NCI-H82 (cell line): ENCODE measurements at regions not wholly inside any gene's neighbourhood (a gene's known extent, or its start where the extent isn't known, plus 50 kb on each side); places are given as distances from the start of the nearest gene placed in this dataset.

ENCODE experiments used
- DNase-seq: peaks from one replicate; lab custom pipeline; 2025; lab: John Stamatoyannopoulos, UW

DNA sequence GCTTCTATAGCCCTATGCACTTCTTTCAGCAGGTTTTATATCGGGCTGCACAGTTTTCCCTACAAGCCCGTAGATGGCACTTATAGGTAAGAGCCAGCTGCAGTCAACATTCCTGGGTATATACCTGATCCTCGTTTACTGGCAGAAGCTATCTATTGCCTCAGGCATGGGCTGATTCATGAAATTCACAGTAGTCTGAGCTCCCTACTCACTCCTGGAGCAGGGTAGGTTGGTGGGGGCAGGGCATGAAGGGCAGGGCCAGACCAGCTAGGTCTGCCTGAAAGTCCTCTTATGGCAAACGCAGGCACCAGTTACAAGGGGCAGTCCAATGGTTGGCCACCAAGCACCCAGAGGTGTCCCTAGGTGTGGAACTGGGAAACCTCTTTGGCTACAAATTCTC is 345.8 kb downstream of the RPS29 start:
- DNase-seq = no peak

DNA sequence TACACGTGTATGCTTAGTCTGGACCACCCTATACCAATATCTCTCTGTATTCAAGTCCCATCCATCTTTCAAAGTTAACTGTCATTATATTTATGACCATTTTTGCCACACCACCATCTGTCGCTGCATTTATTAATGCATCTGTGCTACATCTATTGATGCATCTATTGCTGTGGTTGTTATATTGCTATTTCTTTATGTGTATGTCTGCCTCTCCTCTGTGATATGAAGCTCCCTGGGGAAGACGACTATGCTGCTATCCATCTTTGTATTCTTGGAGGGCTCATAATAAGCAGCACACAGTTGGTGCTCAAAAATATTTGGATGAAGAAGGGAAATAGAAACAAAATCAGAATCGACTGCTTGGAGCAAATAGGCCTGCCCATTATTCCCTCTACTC is 357.6 kb downstream of the RPS29 start:
- no peak for DNase-seq

- no peak for DNase-seq
These were observed 364.9 kb downstream of the RPS29 start for GRCh38 chr14:49221316-49221715.

- DNase-seq = no peak
These were observed 365.7 kb downstream of the RPS29 start for GRCh38 chr14:49220492-49220891.

GRCh38 chr14:49218436-49219092 is 367.6 kb downstream of the RPS29 start:
- DNase-seq = no peak

DNA sequence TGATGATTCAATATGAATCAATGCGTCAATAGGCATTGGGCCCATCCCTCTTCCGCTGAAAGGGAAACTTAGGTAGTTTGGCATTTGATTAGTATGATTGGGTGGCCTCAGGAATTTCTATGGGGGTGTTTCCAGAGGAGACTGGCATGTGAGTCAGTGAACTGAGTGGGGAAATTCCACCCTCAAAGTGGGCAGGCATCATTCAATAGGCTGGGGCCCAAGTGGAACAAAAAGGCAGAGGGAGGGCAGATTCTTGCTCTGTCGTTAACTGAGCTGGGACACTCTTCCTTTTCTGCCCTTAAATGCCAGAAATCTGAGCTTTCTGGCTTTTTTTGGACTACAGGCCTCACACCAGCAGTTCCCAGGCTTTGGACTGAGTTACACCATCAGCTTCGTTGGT is 373.5 kb downstream of the RPS29 start:
- DNase-seq = no peak

GRCh38 chr14:49209416-49209815 is 376.8 kb downstream of the RPS29 start:
- DNase-seq = no peak

DNA sequence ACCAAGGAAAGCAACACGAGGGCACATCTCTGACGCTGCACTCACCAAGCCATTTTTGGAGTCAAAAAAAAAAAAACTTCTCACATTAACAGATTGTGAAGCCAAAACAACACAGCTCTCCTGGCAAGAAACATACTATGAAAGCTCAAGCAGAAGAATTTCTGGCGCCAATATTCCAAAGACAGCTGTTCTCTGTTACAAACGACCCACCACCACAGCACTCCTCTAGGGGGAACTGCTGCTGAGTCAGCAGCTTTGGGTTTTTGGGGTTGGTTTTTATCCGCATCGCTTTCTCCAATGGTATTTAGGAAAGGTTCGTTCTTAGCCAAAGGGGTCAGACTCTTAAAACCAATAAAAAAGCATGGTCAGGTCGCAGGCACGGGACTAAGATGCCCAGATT is 379.4 kb downstream of the RPS29 start:
- no peak for DNase-seq

- no peak for DNase-seq
These were observed 382.5 kb downstream of the RPS29 start for GRCh38 chr14:49203676-49204075.

DNA sequence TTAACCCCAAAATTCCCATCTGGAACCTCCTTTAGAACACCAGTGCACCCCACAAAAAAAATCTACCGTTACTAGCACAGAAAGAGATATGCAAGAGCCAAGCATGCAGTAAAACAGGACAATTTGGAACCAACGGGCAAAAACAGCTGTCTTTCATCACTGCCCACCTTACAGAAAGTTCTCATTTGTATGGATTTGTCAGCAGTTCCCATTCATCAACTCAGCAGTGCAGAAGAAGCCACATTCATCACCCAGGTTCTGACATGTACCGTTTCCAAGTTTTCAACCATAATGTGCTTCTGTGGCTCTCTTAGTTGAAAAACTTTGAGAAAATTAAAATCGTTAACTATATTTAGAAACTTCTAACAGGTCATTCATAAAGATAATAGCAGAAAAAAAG is 387.0 kb downstream of the RPS29 start:
- no peak for DNase-seq

DNA sequence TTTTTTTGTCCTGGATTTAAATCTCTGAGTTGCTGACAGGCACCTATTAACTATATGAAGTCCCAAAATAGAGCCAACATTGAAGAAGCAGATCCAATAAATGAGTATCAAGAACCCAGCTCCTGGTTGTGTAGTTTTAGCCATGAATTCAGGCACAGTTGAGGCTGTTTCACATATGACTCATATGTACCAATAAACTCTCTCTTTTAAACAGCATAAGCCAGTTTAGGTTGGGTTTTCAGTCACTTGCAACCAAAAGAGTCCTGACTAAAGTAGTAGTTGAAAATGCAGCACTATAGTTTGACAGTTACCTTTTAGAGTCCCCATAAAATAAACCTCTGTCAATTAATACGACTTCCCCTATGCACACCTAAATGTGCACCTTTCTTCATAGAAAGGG is 389.9 kb downstream of the RPS29 start:
- DNase-seq = no peak

GRCh38 chr14:49194067-49194466 is 392.1 kb downstream of the RPS29 start:
- DNase-seq = peak; percentile 24

DNA sequence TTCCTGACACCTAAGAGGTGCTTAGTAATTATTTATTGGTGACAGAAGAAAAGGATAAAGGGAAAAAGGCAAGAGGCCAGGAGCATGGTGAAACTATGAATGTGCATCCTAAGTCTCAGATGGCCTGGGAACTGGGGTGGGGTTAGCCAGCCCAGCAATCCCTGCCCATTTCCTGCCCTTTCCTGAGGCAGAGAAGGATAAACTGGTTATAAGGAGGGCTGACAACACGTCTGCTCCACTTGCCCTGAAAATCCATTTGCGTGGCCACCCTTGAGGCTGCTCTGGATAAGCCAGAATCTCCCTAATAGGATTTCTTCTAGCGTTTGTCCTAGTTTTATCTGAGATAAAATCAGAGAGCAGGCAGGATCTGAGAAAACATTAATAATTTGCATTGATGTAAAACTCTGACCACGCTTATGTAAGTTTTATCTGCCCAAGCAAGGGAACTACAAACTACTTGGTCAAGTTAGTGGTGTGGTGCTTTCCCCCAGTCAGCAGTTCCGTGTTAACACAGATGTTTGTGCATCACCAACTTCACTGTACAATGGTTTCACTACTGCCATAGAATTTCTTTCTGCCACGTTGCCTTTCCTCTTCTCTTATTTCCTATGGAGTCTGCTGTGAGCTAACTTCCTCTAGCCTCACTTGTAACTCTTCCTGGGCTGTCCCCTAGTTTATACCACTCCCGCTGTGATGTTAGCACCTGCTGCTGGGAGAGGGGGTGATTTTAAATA is 392.7 kb downstream of the RPS29 start:
- DNase-seq = peak; percentile 83

DNA sequence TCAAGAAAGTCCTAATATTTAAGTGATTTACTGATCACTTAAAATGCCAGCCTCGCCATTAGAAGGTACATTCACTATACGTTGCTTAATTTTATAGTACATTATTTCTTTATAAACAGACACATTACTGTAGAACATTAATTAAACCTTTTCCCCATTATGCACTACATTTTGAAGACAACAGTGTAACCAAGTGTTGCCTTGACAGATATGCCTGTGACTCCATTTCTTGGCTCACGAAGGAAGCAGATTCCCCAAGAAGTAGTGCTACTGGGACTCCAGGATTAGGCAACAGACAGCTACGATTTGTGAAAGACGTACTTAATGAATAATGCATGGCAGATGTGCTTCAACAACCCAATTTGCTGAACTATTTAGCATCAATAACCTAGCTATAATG is 394.8 kb downstream of the RPS29 start:
- no peak for DNase-seq

DNA sequence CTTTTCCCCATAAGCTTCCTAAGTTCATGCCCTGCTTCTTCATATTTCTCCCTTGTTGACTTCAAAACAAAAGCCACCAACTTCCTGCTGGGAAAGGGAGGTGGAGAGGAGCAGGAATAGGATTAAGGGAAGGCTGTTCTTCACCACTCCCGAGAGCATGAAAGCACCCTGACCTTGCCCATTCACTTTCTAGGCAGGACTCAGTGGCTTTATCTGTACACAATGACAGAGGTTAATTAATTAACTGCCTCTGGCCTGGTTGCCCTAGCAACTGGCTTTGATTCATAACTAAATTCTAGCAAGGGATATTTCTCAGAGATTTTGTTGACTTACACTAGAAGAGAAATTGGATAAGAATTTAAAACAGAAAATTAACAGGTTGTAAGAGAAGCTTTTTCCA is 396.8 kb downstream of the RPS29 start:
- no peak for DNase-seq

DNA sequence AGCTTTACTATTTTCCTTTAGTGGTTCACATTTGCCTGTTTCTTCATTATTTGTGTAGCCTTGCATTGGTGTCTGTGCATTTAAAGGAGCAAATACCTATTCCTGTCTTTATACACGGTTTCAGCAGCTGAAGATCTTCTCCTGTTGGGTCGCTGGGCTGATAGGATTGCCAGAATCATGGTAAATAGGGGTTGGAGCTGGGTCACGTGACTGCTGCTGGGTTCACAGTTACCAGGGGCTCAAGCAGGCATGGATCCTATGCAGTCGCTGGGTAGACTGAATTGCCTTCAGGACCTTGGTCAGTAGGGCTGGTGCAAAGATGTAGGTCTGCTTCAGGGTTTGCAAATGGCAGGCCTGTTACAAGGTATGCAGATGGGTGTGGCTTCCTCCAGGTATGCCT is 398.4 kb downstream of the RPS29 start:
- no peak for DNase-seq

DNA sequence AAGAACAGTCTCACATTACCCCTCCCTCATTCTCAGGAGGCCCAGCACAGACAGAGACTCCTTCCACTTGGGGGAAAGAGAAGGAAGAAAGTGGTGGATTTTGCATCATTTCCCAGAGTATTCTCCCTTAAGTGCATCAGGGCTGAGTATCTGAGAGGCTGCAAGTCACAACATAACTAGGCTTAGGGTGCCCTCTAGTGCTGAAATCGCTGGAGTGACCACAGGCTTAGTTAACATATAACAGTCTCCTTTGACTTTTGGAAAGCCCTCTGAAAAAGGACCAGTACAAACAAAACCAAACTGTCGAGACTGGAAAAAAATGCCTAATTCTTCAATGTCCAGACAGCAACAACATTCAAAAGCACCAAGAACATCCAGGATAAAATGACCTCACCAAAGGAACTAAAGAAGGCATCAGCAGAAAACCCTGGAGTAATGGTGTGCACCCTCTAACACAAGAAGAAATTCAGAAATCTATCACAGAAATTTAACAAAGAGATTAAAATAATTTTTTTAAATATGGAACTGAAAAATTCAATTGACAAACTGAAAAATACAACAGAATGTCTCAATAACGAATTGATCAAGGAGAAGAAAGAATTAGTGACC is 412.3 kb downstream of the RPS29 start:
- DNase-seq = peak; percentile 86

DNA sequence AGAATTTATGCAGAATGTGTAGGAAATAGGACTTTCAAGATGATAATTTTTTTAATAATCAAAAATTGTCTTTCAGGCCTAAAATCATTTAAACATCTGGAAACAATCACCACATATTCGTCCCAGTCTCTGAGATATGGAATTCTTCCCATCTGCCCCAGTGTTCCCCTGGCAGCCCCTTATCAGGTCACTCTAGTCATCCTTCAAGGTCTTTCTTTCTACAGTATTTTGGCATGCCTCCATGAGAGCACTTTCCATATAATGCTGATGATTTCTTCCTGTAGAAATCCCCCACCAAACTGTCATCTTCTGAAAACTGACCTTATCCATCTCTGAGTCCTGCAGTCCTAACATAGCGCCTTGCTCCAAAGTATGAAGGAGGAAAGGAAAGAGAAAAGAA is 422.1 kb downstream of the RPS29 start:
- no peak for DNase-seq

GRCh38 chr14:49160983-49161382 is 425.2 kb downstream of the RPS29 start:
- DNase-seq = no peak

- no peak for DNase-seq
These were observed 427.1 kb downstream of the RPS29 start for GRCh38 chr14:49159081-49159480.

DNA sequence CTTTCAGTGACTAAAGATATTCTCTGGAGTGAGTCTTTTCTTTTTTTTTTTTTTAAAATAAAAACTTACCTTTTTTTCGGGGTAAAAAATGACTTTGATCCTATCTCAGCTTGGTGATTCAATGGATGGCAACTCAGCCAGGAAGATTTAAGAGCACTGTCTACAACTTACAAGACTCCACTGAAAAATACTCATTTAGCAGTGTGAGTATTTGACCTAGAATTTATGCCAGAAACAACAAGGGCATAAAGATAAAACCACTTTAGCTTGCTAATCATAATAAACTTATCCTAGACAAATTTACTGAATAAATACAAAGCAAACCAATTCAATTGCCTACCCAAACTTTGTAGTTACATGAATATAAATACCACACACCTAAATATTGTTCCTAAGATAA is 446.6 kb downstream of the RPS29 start:
- DNase-seq = no peak

GRCh38 chr14:49134940-49135339 is 451.2 kb downstream of the RPS29 start:
- DNase-seq = peak; percentile 31

- DNase-seq = no peak
These were observed 464.9 kb downstream of the RPS29 start for GRCh38 chr14:49121246-49121645.
